ENCODE measurements at regions not wholly inside any gene's neighbourhood (a gene's known extent, or its start where the extent isn't known, plus 50 kb on each side); places are given as distances from the start of the nearest gene placed in this dataset.

- no peak overlapping the region for H3K4me3 ChIP-seq (ENCODE audit: low read depth, low read length)
- no peaks in the 10 kb centered on the region for H3K4me1 ChIP-seq (ENCODE audit: insufficient read depth)
- H3K36me3 ChIP-seq (ENCODE audit: insufficient read depth), result no peaks in the 10 kb centered on the region
- DNase-seq (ENCODE audit: extremely low spot score), result no peak
- no peak overlapping the region for H3K27ac ChIP-seq (ENCODE audit: low read depth)
- 79% methylated on average over 12 of the region's 12 CpGs for WGBS
These were observed 219.7 kb downstream of the IRF8 start for GRCh38 chr16:86118467-86119307.

GRCh38 chr16:86120201-86121192 lies 221.5 kb downstream of the IRF8 start:
- no peaks in the 10 kb centered on the region for H3K36me3 ChIP-seq (ENCODE audit: insufficient read depth)
- no peak overlapping the region for H3K4me3 ChIP-seq (ENCODE audit: low read depth, low read length)
- no peak overlapping the region for H3K27ac ChIP-seq (ENCODE audit: low read depth)
- H3K4me1 ChIP-seq (ENCODE audit: insufficient read depth), result no peaks in the 10 kb centered on the region
- DNase-seq (ENCODE audit: extremely low spot score), result no peak
- WGBS, result 73% methylated on average over 8 of the region's 8 CpGs

- Histone ChIP-seq H3K4me1 (ENCODE audit: insufficient read depth) (no peaks in the 10 kb centered on the region), H3K27ac (ENCODE audit: low read depth) (no peak overlapping the region), H3K36me3 (ENCODE audit: insufficient read depth) (no peaks in the 10 kb centered on the region), H3K4me3 (ENCODE audit: low read depth, low read length) (no peak overlapping the region)
- no peak for DNase-seq (ENCODE audit: extremely low spot score)
- 76% methylated on average over 3 of the region's 3 CpGs for WGBS
These were observed 222.5 kb downstream of the IRF8 start for GRCh38 chr16:86121374-86122010.

GRCh38 chr16:86122681-86123342 lies 223.8 kb downstream of the IRF8 start:
- Histone ChIP-seq H3K36me3 (ENCODE audit: insufficient read depth) (no peaks in the 10 kb centered on the region), H3K4me1 (ENCODE audit: insufficient read depth) (no peaks in the 10 kb centered on the region), H3K27ac (ENCODE audit: low read depth) (no peak overlapping the region), H3K4me3 (ENCODE audit: low read depth, low read length) (no peak overlapping the region)
- 75% methylated on average over 15 of the region's 15 CpGs for WGBS
- DNase-seq (ENCODE audit: extremely low spot score), result no peak

GRCh38 chr16:86124321-86124720 lies 225.4 kb downstream of the IRF8 start:
- WGBS, result 73% methylated on average over 4 of the region's 4 CpGs
- Histone ChIP-seq H3K4me1 (ENCODE audit: insufficient read depth) (no peaks in the 10 kb centered on the region), H3K27ac (ENCODE audit: low read depth) (no peak overlapping the region), H3K4me3 (ENCODE audit: low read depth, low read length) (no peak overlapping the region), H3K36me3 (ENCODE audit: insufficient read depth) (no peaks in the 10 kb centered on the region)
- no peak for DNase-seq (ENCODE audit: extremely low spot score)

- Histone ChIP-seq H3K27ac (ENCODE audit: low read depth) (no peak overlapping the region), H3K4me1 (ENCODE audit: insufficient read depth) (no peaks in the 10 kb centered on the region), H3K4me3 (ENCODE audit: low read depth, low read length) (no peak overlapping the region), H3K36me3 (ENCODE audit: insufficient read depth) (no peaks in the 10 kb centered on the region)
- 91% methylated on average over 12 of the region's 12 CpGs for WGBS
- no peak for DNase-seq (ENCODE audit: extremely low spot score)
These were observed 227.9 kb downstream of the IRF8 start for GRCh38 chr16:86126891-86127290.

GRCh38 chr16:86127366-86127765 lies 228.4 kb downstream of the IRF8 start:
- Histone ChIP-seq H3K36me3 (ENCODE audit: insufficient read depth) (no peaks in the 10 kb centered on the region), H3K27ac (ENCODE audit: low read depth) (no peak overlapping the region), H3K4me1 (ENCODE audit: insufficient read depth) (no peaks in the 10 kb centered on the region), H3K4me3 (ENCODE audit: low read depth, low read length) (no peak overlapping the region)
- 81% methylated on average over 13 of the region's 13 CpGs for WGBS
- no peak for DNase-seq (ENCODE audit: extremely low spot score)

- Histone ChIP-seq H3K4me1 (ENCODE audit: insufficient read depth) (no peaks in the 10 kb centered on the region), H3K36me3 (ENCODE audit: insufficient read depth) (no peaks in the 10 kb centered on the region), H3K27ac (ENCODE audit: low read depth) (no peak overlapping the region), H3K4me3 (ENCODE audit: low read depth, low read length) (no peak overlapping the region)
- no peak for DNase-seq (ENCODE audit: extremely low spot score)
- WGBS, result 95% methylated on average over 9 of the region's 9 CpGs
These were observed 229.3 kb downstream of the IRF8 start for GRCh38 chr16:86128246-86128645.

GRCh38 chr16:86129541-86129940 lies 230.6 kb downstream of the IRF8 start:
- Histone ChIP-seq H3K4me1 (ENCODE audit: insufficient read depth) (no peaks in the 10 kb centered on the region), H3K27ac (ENCODE audit: low read depth) (no peak overlapping the region), H3K36me3 (ENCODE audit: insufficient read depth) (no peaks in the 10 kb centered on the region), H3K4me3 (ENCODE audit: low read depth, low read length) (no peak overlapping the region)
- 32% methylated on average over 3 of the region's 3 CpGs for WGBS
- no peak for DNase-seq (ENCODE audit: extremely low spot score)

- Histone ChIP-seq H3K27ac (ENCODE audit: low read depth) (no peak overlapping the region), H3K4me1 (ENCODE audit: insufficient read depth) (no peaks in the 10 kb centered on the region), H3K36me3 (ENCODE audit: insufficient read depth) (no peaks in the 10 kb centered on the region), H3K4me3 (ENCODE audit: low read depth, low read length) (no peak overlapping the region)
- no peak for DNase-seq (ENCODE audit: extremely low spot score)
- 95% methylated on average over 7 of the region's 7 CpGs for WGBS
These were observed 234.4 kb downstream of the IRF8 start for GRCh38 chr16:86133377-86133776.

GRCh38 chr16:86133847-86134375 lies 234.9 kb downstream of the IRF8 start:
- WGBS, result 92% methylated on average over 9 of the region's 9 CpGs
- H3K36me3 ChIP-seq (ENCODE audit: insufficient read depth), result no peaks in the 10 kb centered on the region
- no peaks in the 10 kb centered on the region for H3K4me1 ChIP-seq (ENCODE audit: insufficient read depth)
- no peak overlapping the region for H3K4me3 ChIP-seq (ENCODE audit: low read depth, low read length)
- H3K27ac ChIP-seq (ENCODE audit: low read depth), result no peak overlapping the region
- DNase-seq (ENCODE audit: extremely low spot score), result no peak

- no peaks in the 10 kb centered on the region for H3K4me1 ChIP-seq (ENCODE audit: insufficient read depth)
- no peak for DNase-seq (ENCODE audit: extremely low spot score)
- 47% methylated on average over 12 of the region's 12 CpGs for WGBS
- H3K4me3 ChIP-seq (ENCODE audit: low read depth, low read length), result no peak overlapping the region
- H3K36me3 ChIP-seq (ENCODE audit: insufficient read depth), result no peaks in the 10 kb centered on the region
- no peak overlapping the region for H3K27ac ChIP-seq (ENCODE audit: low read depth)
These were observed 236.0 kb downstream of the IRF8 start for GRCh38 chr16:86134802-86135461.
